Hematopoietic multipotent progenitor cell treated with erythropoietin and hydrocortisone succinate and interleukin-3 and kit ligand, for 15 days (in vitro differentiated cells): ENCODE measurements at regions not wholly inside any gene's neighbourhood (a gene's known extent, or its start where the extent isn't known, plus 50 kb on each side); places are given as distances from the start of the nearest gene placed in this dataset.

Source experiments
- DNase-seq: peaks from one replicate; pipeline ENCODE4 v3.0.0-alpha.2; 2015; ENCODE audit warnings: low spot score

GRCh38 chr9:116039893-116040292, 113.7 kb upstream of the PAPPA start:
- DNase-seq, result no peak

GRCh38 chr9:116042321-116042720, 111.3 kb upstream of the PAPPA start:
- DNase-seq, result no peak

DNA sequence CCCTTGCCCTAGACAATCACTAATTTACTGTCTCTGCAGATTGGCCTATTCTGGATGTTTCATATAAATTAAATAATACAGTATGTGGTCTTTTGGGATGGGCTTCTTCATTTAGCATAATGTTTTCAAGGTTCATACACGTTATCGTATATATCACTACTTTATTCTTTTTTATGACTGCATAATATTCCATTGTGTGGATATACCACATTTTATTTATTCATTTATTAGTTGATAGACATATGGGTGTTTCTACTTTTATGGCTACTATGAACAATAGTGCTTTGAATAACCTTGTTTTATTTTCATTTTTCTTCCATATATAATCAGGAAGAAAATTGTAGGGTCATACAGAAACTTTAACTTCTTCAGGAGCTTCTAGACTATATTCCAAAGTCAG, 108.5 kb upstream of the PAPPA start:
- DNase-seq, result no peak

DNA sequence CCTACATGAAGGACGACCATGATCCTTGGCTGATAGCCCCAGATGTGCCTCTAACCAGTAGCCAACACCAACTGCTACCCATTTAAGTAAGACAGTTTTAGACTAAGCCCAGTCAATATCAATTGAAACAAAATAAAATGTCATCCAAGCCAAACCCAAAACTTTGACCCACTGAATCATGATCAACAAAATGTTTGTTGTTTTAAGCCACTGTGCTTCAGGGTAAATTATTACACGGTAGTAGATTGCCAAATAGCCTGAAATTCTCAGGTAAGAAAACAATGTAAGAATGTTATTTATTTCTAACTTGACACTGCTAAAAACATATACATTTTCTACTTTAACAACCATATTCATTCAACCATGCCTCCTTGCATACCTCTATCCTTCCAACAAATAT, 105.5 kb upstream of the PAPPA start:
- DNase-seq, result no peak

GRCh38 chr9:116049456-116049855, 104.1 kb upstream of the PAPPA start:
- no peak for DNase-seq

DNA sequence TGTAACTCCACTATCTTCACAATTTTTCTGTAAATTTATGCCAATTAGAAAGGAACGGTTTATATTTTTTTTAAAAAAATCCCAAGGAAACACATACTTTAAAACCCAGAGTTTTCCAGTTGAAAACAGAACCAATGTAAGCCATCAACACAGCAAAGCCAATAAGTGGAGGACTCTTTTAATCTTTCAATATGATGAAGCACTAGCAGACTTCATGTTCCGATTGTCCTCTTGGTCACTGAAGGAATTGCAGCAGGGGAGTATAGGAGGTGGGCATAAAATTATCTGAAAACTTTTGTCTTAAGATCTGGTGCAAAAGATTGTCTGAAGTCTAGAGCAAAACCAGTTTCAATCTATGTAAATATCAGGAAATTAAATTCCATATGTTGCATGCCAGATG, 102.1 kb upstream of the PAPPA start:
- no peak for DNase-seq

DNA sequence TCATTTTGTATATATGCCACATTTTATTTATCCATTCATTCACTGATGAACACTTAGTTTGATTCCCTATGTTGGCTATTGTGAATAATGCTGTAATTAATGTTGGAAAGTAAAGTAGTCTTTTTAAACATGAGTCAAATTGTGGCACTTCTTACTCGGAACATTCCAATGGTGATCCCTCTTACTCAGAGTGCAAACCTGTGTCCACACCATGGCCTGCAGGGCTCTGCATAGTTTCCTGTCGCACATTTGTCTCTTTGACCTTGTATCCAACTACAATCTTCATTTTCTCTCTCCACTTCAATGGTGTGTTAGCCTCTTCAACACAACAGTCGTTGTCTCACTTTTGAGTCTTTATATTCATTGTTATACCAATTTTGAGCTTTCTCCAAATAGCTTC, 98.1 kb upstream of the PAPPA start:
- DNase-seq, result no peak

GRCh38 chr9:116057371-116057770, 96.2 kb upstream of the PAPPA start:
- DNase-seq, result no peak

- no peak for DNase-seq
Observed at GRCh38 chr9:116058421-116058820, 95.2 kb upstream of the PAPPA start.

DNA sequence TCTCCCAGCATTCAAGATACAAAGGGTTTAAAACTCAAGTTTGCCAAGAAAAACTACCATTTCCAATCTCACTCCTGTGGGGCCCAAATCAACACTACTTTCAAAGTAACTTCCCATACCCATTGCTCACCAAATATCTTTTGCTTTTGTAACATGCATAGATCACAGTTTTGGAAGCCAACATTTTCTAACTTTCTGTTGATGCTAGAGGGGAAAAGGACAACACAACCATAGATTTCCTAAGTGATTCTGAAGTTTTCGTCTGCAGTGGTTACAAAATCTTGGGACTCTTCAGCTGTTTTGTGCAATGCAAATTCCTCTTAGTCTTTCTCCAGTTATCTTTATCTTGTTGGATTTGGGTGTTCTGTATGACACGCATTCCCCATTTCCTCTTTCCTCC, 94.1 kb upstream of the PAPPA start:
- no peak for DNase-seq

- DNase-seq, result no peak
Observed at GRCh38 chr9:116060631-116061030, 93.0 kb upstream of the PAPPA start.

DNA sequence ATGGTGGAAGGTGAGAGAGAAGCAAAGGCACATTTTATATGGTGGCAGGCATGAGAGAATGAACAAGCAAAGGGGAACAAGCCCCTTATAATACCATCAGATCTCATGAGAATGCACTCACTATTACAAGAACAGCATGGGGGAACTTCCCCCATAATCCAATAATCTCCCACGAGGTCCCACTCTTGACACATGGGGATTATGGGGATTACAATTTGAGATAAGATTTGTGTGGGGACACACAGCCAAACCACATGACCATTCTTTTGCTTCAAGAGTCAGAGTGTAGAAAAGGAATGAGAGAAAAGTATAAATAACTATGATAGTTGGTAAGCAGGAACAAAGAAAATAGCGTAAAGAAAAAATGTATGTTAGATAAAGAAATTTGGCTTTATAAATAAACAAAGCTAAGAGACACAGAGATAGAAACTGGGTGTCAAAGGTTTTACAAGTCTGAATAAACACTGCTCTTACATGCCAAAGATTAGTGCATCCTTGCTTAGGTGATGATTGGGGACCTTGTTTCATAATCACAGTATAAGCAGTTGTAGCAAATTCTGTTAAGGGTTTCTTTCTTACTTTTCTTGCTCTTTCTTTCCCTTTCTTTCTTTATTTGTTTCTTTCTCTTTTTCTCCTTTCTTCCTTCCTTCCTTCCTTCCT, 91.9 kb upstream of the PAPPA start:
- DNase-seq, result no peak

- DNase-seq, result no peak
Observed at GRCh38 chr9:116062206-116062550, 91.4 kb upstream of the PAPPA start.

GRCh38 chr9:116064970-116065369, 88.6 kb upstream of the PAPPA start:
- no peak for DNase-seq

DNA sequence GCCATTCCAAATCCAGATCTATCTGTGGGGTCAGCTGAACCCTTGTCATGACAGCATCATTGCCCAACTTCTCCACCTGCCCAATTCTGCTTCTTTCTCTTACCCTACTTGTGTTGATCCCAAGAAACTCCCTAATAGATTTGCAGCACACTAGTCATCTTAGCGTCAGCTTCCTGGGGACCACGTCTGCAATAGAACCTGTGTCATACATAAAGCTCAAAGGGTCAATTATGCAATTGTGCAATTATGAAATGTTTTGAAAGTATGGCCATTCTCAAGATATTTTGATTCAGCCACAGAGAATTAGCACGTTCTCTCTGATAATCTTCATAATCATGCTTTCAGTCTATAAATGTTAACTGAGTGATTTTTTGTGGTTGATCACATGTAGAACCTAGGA, 87.4 kb upstream of the PAPPA start:
- no peak for DNase-seq

GRCh38 chr9:116067566-116067965, 86.0 kb upstream of the PAPPA start:
- DNase-seq, result no peak

- DNase-seq, result no peak
Observed at GRCh38 chr9:116070256-116070914, 83.2 kb upstream of the PAPPA start.

GRCh38 chr9:116072046-116072445, 81.5 kb upstream of the PAPPA start:
- no peak for DNase-seq

DNA sequence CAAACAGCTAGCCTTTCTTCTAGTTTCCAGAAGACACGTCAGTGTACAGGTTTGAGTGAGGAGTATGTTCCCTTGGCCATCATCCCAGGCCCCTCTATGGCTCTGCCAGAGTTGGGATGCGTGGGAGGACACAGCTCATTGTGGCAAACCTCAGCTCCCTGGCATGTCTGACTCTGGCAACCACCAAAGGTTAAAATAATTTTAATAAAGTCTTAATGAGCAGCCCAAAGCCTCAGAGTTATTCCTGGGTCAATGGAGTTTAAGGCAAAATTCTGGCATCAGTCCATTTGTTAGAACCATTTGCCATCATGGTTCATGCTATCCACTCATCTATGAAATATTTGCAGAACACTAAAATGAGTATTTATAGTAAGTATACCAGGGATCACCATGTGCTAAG, 79.8 kb upstream of the PAPPA start:
- no peak for DNase-seq

GRCh38 chr9:116074658-116075057, 78.9 kb upstream of the PAPPA start:
- no peak for DNase-seq

DNA sequence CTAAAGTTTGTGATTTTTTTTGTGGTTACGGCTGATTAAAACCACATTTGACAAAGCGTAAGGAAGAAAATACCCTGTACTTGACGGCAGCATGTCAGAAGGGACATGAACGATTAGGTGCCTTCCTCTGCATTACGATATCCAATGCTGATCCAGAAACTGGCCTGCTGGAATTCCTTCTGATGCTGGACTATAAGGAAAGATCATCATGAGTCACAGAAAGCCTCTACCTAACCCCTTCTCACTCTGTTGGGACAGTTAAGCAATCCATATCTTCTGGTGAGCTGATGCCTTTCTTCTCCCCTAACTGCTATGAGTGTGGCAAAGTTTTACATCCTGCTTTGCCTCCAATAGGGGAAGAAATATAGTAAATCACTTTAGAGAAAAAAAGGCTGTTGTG, 78.4 kb upstream of the PAPPA start:
- no peak for DNase-seq

- DNase-seq, result no peak
Observed at GRCh38 chr9:116078640-116079039, 75.0 kb upstream of the PAPPA start.

GRCh38 chr9:116080561-116080960, 73.0 kb upstream of the PAPPA start:
- no peak for DNase-seq

- no peak for DNase-seq
Observed at GRCh38 chr9:116081435-116082115, 72.0 kb upstream of the PAPPA start.
